RWPE2 (cell line): ENCODE measurements at regions not wholly inside any gene's neighbourhood (a gene's known extent, or its start where the extent isn't known, plus 50 kb on each side); places are given as distances from the start of the nearest gene placed in this dataset.

ENCODE experiments used
- ATAC-seq: fragments of 200-7000 bp; cut with Tn5 transposase; 3 replicates; pipeline ENCODE4 v1.9.1; 2021; ENCODE audit warnings: low read depth
- DNase-seq: peaks from one replicate; pipeline ENCODE4 v3.0.0-alpha.2; 2020; ENCODE audit warnings: low spot score
- H3K27ac ChIP-seq: fragments of 450-650 bp; 2 replicates; pipeline ENCODE4 v1.5.1; 2017; ENCODE audit warnings: mild to moderate bottlenecking; ENCODE audit not compliant: poor library complexity, severe bottlenecking
- H3K27me3 ChIP-seq: fragments of 250-450 bp; sonication (Bioruptor Pico); 2 replicates; pipeline ENCODE4 v1.5.1; 2021; ENCODE audit warnings: mild to moderate bottlenecking, moderate library complexity; ENCODE audit not compliant: insufficient read depth, poor library complexity, severe bottlenecking
- H3K36me3 ChIP-seq: fragments of 250-450 bp; sonication (Bioruptor Pico); 2 replicates; pipeline ENCODE4 v1.5.1; 2020; ENCODE audit warnings: low read depth, mild to moderate bottlenecking, moderate library complexity
- H3K4me1 ChIP-seq: fragments of 250-450 bp; sonication (Bioruptor Pico); 2 replicates; pipeline ENCODE4 v1.5.1; 2021; ENCODE audit warnings: mild to moderate bottlenecking, moderate library complexity; ENCODE audit not compliant: insufficient read depth, poor library complexity, severe bottlenecking
- H3K4me3 ChIP-seq: fragments of 250-450 bp; sonication (Bioruptor Pico); 2 replicates; pipeline ENCODE4 v1.5.1; 2021; ENCODE audit warnings: mild to moderate bottlenecking, moderate library complexity; ENCODE audit not compliant: severe bottlenecking
- H3K9me3 ChIP-seq: fragments of 250-450 bp; sonication (Bioruptor Pico); 2 replicates; pipeline ENCODE4 v1.5.1; 2021; ENCODE audit warnings: mild to moderate bottlenecking, moderate library complexity; ENCODE audit not compliant: severe bottlenecking
- TF ChIP-seq, protein P1 (sequence below): fragments of 450-650 bp; IDR thresholded peaks from one replicate; pipeline ENCODE4 v1.5.1; 2017; ENCODE audit warnings: mild to moderate bottlenecking, moderate library complexity; ENCODE audit not compliant: poor library complexity, severe bottlenecking

GRCh38 chr11:113538451-113539412 lies 63.5 kb upstream of the DRD2 start:
- TF ChIP-seq, protein P1, sequence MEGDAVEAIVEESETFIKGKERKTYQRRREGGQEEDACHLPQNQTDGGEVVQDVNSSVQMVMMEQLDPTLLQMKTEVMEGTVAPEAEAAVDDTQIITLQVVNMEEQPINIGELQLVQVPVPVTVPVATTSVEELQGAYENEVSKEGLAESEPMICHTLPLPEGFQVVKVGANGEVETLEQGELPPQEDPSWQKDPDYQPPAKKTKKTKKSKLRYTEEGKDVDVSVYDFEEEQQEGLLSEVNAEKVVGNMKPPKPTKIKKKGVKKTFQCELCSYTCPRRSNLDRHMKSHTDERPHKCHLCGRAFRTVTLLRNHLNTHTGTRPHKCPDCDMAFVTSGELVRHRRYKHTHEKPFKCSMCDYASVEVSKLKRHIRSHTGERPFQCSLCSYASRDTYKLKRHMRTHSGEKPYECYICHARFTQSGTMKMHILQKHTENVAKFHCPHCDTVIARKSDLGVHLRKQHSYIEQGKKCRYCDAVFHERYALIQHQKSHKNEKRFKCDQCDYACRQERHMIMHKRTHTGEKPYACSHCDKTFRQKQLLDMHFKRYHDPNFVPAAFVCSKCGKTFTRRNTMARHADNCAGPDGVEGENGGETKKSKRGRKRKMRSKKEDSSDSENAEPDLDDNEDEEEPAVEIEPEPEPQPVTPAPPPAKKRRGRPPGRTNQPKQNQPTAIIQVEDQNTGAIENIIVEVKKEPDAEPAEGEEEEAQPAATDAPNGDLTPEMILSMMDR, result no peak
- DNase-seq (no peak), ATAC-seq (no peak)
- H3K27me3 ChIP-seq, result no peaks in the 10 kb centered on the region
- H3K4me3 ChIP-seq, result no peak overlapping the region
- no peak overlapping the region for H3K27ac ChIP-seq
- no peaks in the 10 kb centered on the region for H3K36me3 ChIP-seq
- H3K9me3 ChIP-seq, result no peaks in the 10 kb centered on the region
- no peaks in the 10 kb centered on the region for H3K4me1 ChIP-seq

GRCh38 chr11:113534625-113535024 lies 59.4 kb upstream of the DRD2 start:
- H3K4me3 ChIP-seq, result no peak overlapping the region
- H3K27me3 ChIP-seq, result no peaks in the 10 kb centered on the region
- no peaks in the 10 kb centered on the region for H3K4me1 ChIP-seq
- TF ChIP-seq, protein P1, result no peak
- H3K27ac ChIP-seq, result no peak overlapping the region
- ATAC-seq (no peak), DNase-seq (no peak)
- no peaks in the 10 kb centered on the region for H3K9me3 ChIP-seq
- no peaks in the 10 kb centered on the region for H3K36me3 ChIP-seq

DNA sequence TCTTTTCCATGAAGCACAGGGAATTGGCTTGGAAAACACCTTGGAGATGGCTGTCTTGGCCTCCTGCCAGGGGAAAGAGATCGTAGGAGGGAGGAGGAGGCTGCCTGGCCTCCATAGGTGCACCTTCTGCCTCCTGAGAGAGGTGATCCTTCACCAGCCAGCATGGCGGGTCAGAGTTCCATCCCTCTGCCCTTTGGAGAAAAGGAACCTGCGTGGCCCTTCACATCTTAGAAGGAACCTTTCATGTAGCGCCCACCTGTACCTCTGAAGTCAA lies 58.2 kb upstream of the DRD2 start:
- TF ChIP-seq, protein P1, result no peak
- DNase-seq (no peak), ATAC-seq (no peak)
- no peak overlapping the region for H3K27ac ChIP-seq
- peaks cover 11% of the 10 kb centered on the region for H3K4me1 ChIP-seq
- H3K27me3 ChIP-seq, result no peaks in the 10 kb centered on the region
- no peaks in the 10 kb centered on the region for H3K36me3 ChIP-seq
- H3K9me3 ChIP-seq, result no peaks in the 10 kb centered on the region
- no peak overlapping the region for H3K4me3 ChIP-seq

DNA sequence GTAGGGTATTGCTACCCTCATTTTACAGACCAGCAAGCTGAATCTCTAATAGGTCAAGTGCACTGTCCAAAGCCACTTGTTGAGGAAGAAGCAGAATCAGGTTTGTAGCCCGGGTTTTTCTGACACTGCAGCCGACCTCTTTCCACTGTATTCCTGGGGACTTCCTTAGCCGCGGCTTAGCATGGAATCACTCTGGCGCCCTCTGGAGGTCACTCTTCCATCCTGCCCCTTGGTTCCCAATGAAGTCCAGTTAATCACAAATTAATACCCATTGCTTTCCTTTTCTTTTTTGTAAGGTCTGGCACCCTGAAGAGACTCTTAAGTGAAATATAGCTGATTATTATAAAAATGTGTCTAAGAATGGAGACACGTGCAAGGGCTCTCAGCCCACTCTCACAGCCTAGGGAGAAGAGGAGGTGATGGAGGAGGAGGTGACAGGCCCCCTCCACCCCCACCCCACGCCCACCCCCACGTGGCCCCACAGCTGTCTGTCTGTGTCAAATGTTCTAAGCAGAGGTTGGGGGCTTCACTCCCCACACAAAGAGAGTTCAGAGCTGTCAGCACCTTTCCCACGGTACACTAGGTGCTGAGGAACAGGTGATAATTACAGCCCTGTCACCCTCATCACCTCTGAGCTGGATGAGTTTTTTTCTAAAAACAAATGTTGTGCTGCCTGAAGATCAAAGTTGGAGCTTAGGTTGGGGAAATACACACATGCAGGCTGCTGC lies 57.7 kb upstream of the DRD2 start:
- Histone ChIP-seq H3K36me3 (no peaks in the 10 kb centered on the region), H3K27me3 (no peaks in the 10 kb centered on the region), H3K27ac (no peak overlapping the region), H3K9me3 (no peaks in the 10 kb centered on the region), H3K4me1 (peaks cover 11% of the 10 kb centered on the region), H3K4me3 (no peak overlapping the region)
- TF ChIP-seq, protein P1, result peak; percentile 93
- DNase-seq, result no peak
- peak; percentile 77 for ATAC-seq
